Liver (tissue), 7 donors: ENCODE measurements at regions not wholly inside any gene's neighbourhood (a gene's known extent, or its start where the extent isn't known, plus 50 kb on each side); places are given as distances from the start of the nearest gene placed in this dataset.

Experiments
- DNase-seq: peaks from one replicate; pipeline ENCODE4 v3.0.0-alpha.2; 2017; ENCODE audit warnings: low spot score
- H3K27ac ChIP-seq, 2 donors: one replicate each; pipeline ENCODE4 v1.7.0; 2013; ENCODE audit warnings: inconsistent platforms in 2 of 2, low read length in 2 of 2, control low read depth in 1 of 2, low read depth in 1 of 2, mild to moderate bottlenecking in 1 of 2
- H3K27me3 ChIP-seq, 4 donors: one replicate each; pipeline versions ENCODE4 v1.6.1 to v1.7.0; 2013; ENCODE audit warnings: low read length in 3 of 4, inconsistent platforms in 1 of 4, mild to moderate bottlenecking in 1 of 4, moderate library complexity in 1 of 4; ENCODE audit not compliant: control insufficient read depth in 4 of 4, insufficient read depth in 4 of 4
- H3K36me3 ChIP-seq, 4 donors: one replicate each; pipeline versions ENCODE4 v1.6.1 to v1.7.0; 2013; ENCODE audit warnings: low read length in 3 of 4, mild to moderate bottlenecking in 3 of 4, low read depth in 1 of 4, moderate library complexity in 1 of 4; ENCODE audit not compliant: control insufficient read depth in 4 of 4, insufficient read depth in 3 of 4
- H3K4me1 ChIP-seq, 4 donors: one replicate each; pipeline versions ENCODE4 v1.6.1 to v1.7.0; 2013; ENCODE audit warnings: low read length in 3 of 4, mild to moderate bottlenecking in 3 of 4, moderate library complexity in 1 of 4; ENCODE audit not compliant: control insufficient read depth in 4 of 4, insufficient read depth in 4 of 4
- H3K4me3 ChIP-seq, 3 donors: one replicate each; pipeline versions ENCODE4 v1.6.1 to v1.7.0; 2013; ENCODE audit warnings: low read length in 3 of 3, control low read depth in 1 of 3, low read depth in 1 of 3, mild to moderate bottlenecking in 1 of 3
- H3K9ac ChIP-seq, 2 donors: one replicate each; pipeline ENCODE4 v1.7.0; 2013; ENCODE audit warnings: low read length in 2 of 2, mild to moderate bottlenecking in 2 of 2, moderate library complexity in 2 of 2, control low read depth in 1 of 2, low read depth in 1 of 2
- H3K9me3 ChIP-seq, 4 donors: one replicate each; pipeline versions ENCODE4 v1.6.1 to v1.7.0; 2013; ENCODE audit warnings: low read length in 3 of 4; ENCODE audit not compliant: control insufficient read depth in 4 of 4
- ATF3 ChIP-seq: IDR thresholded peaks from 2 replicates; pipeline ENCODE4 v1.6.1; 2016; ENCODE audit warnings: antibody characterized with exemption
- EGR1 ChIP-seq, 2 donors: IDR thresholded peaks; 2 replicates each; pipeline ENCODE4 v1.6.1; 2016 to 2018; ENCODE audit warnings: antibody characterized with exemption in 2 of 2, low read depth in 2 of 2
- FOXA1 ChIP-seq: IDR thresholded peaks from 2 replicates; pipeline ENCODE4 v1.6.1; 2016; ENCODE audit warnings: antibody characterized with exemption
- FOXA2 ChIP-seq: IDR thresholded peaks from 2 replicates; pipeline ENCODE4 v1.6.1; 2016; ENCODE audit warnings: antibody characterized with exemption
- GABPA ChIP-seq, 2 donors: IDR thresholded peaks in 1 of 2; conservative IDR thresholded peaks in 1 of 2; 2 replicates each; pipeline ENCODE4 v1.6.1; 2016; ENCODE audit warnings: antibody characterized with exemption in 2 of 2, mild to moderate bottlenecking in 1 of 2, moderate library complexity in 1 of 2
- HNF4A ChIP-seq, 2 donors: conservative IDR thresholded peaks; 2 replicates each; pipeline ENCODE4 v1.6.1; 2016; ENCODE audit warnings: antibody characterized with exemption in 2 of 2, mild to moderate bottlenecking in 2 of 2
- HNF4G ChIP-seq: IDR thresholded peaks from 2 replicates; pipeline ENCODE4 v1.6.1; 2016; ENCODE audit warnings: antibody characterized with exemption
- MAX ChIP-seq: IDR thresholded peaks from 2 replicates; pipeline ENCODE4 v1.6.1; 2016; ENCODE audit warnings: antibody characterized with exemption
- NR2F2 ChIP-seq: IDR thresholded peaks from 2 replicates; pipeline ENCODE4 v1.6.1; 2016; ENCODE audit warnings: antibody characterized with exemption
- RAD21 ChIP-seq, 2 donors: IDR thresholded peaks; 2 replicates each; pipeline ENCODE4 v1.6.1; 2016; ENCODE audit warnings: antibody characterized with exemption in 2 of 2, mild to moderate bottlenecking in 2 of 2
- RXRA ChIP-seq, 2 donors: IDR thresholded peaks; 2 replicates each; pipeline ENCODE4 v1.6.1; 2017 to 2018; ENCODE audit warnings: antibody characterized with exemption in 2 of 2, mild to moderate bottlenecking in 1 of 2
- SP1 ChIP-seq: IDR thresholded peaks from 2 replicates; pipeline ENCODE4 v1.6.1; 2018; ENCODE audit warnings: antibody characterized with exemption, mild to moderate bottlenecking
- TAF1 ChIP-seq: conservative IDR thresholded peaks from 2 replicates; pipeline ENCODE4 v1.6.1; 2016; ENCODE audit warnings: antibody characterized with exemption, mild to moderate bottlenecking
- YY1 ChIP-seq: IDR thresholded peaks from 2 replicates; pipeline ENCODE4 v1.6.1; 2016; ENCODE audit warnings: antibody characterized with exemption, mild to moderate bottlenecking
- WGBS: extraction: QIAGEN DNeasy Blood & Tissue Kit; methylation state at CpG from one replicate; pipeline ENCODE4 v1.1.7; 2013; 5-methylcytosine and 5-hydroxymethylcytosine counted together
- TF ChIP-seq, protein P1 (sequence below): IDR thresholded peaks from 2 replicates; pipeline ENCODE4 v1.6.1; 2016; ENCODE audit warnings: antibody characterized with exemption, mild to moderate bottlenecking
- TF ChIP-seq, protein P2 (sequence below): IDR thresholded peaks from 2 replicates; pipeline ENCODE4 v1.6.1; 2016; ENCODE audit warnings: antibody characterized with exemption
- donor health status: healthy.
- donor health status: healthy.
- donor health status: healthy.
- donor health status: healthy.

- H3K27ac ChIP-seq = no peak overlapping the region
- TF ChIP-seq HNF4A (conservative IDR thresholded peaks at IDR 0.05) (peak in 1 of 2 donors; percentile 29), RAD21 (IDR thresholded peaks at IDR 0.05) (no peak), GABPA (IDR thresholded peaks at IDR 0.05 in 1 of 2, conservative IDR thresholded peaks at IDR 0.05 in 1 of 2) (no peak), FOXA1 (no peak), HNF4G (no peak), NR2F2 (no peak), TAF1 (no peak)
- TF ChIP-seq, protein P1, sequence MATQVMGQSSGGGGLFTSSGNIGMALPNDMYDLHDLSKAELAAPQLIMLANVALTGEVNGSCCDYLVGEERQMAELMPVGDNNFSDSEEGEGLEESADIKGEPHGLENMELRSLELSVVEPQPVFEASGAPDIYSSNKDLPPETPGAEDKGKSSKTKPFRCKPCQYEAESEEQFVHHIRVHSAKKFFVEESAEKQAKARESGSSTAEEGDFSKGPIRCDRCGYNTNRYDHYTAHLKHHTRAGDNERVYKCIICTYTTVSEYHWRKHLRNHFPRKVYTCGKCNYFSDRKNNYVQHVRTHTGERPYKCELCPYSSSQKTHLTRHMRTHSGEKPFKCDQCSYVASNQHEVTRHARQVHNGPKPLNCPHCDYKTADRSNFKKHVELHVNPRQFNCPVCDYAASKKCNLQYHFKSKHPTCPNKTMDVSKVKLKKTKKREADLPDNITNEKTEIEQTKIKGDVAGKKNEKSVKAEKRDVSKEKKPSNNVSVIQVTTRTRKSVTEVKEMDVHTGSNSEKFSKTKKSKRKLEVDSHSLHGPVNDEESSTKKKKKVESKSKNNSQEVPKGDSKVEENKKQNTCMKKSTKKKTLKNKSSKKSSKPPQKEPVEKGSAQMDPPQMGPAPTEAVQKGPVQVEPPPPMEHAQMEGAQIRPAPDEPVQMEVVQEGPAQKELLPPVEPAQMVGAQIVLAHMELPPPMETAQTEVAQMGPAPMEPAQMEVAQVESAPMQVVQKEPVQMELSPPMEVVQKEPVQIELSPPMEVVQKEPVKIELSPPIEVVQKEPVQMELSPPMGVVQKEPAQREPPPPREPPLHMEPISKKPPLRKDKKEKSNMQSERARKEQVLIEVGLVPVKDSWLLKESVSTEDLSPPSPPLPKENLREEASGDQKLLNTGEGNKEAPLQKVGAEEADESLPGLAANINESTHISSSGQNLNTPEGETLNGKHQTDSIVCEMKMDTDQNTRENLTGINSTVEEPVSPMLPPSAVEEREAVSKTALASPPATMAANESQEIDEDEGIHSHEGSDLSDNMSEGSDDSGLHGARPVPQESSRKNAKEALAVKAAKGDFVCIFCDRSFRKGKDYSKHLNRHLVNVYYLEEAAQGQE = no peak
- no peak for DNase-seq
- H3K4me1 ChIP-seq = no peaks in the 10 kb centered on the region
- H3K9me3 ChIP-seq = peaks cover 0 to 10% (median 3%) of the 10 kb centered on the region in 4 donors
- H3K36me3 ChIP-seq = no peaks in the 10 kb centered on the region
- H3K4me3 ChIP-seq = no peak overlapping the region
- H3K9ac ChIP-seq = no peak overlapping the region
- H3K27me3 ChIP-seq = no peaks in the 10 kb centered on the region
Observed at GRCh38 chr21:27787046-27787445, 820.2 kb upstream of the ADAMTS5 start.

GRCh38 chr21:27779606-27780005 lies 812.7 kb upstream of the ADAMTS5 start:
- H3K27me3 ChIP-seq = no peaks in the 10 kb centered on the region
- H3K27ac ChIP-seq = no peak overlapping the region
- peaks cover 0 to 3% (median 0%) of the 10 kb centered on the region in 4 donors for H3K9me3 ChIP-seq
- no peaks in the 10 kb centered on the region for H3K36me3 ChIP-seq
- TF ChIP-seq ATF3 (no peak), YY1 (no peak), GABPA (IDR thresholded peaks at IDR 0.05 in 1 of 2, conservative IDR thresholded peaks at IDR 0.05 in 1 of 2) (no peak), FOXA1 (no peak), EGR1 (IDR thresholded peaks at IDR 0.05; ENCODE audit: low read depth in 2 of 2) (no peak), RAD21 (IDR thresholded peaks at IDR 0.05) (no peak), SP1 (no peak), MAX (no peak), HNF4A (conservative IDR thresholded peaks at IDR 0.05) (no peak), NR2F2 (no peak), RXRA (IDR thresholded peaks at IDR 0.05) (no peak), FOXA2 (no peak), TAF1 (no peak)
- TF ChIP-seq, protein P2, sequence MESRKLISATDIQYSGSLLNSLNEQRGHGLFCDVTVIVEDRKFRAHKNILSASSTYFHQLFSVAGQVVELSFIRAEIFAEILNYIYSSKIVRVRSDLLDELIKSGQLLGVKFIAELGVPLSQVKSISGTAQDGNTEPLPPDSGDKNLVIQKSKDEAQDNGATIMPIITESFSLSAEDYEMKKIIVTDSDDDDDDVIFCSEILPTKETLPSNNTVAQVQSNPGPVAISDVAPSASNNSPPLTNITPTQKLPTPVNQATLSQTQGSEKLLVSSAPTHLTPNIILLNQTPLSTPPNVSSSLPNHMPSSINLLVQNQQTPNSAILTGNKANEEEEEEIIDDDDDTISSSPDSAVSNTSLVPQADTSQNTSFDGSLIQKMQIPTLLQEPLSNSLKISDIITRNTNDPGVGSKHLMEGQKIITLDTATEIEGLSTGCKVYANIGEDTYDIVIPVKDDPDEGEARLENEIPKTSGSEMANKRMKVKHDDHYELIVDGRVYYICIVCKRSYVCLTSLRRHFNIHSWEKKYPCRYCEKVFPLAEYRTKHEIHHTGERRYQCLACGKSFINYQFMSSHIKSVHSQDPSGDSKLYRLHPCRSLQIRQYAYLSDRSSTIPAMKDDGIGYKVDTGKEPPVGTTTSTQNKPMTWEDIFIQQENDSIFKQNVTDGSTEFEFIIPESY = no peak
- TF ChIP-seq, protein P1 = no peak
- no peak overlapping the region for H3K9ac ChIP-seq
- H3K4me3 ChIP-seq = no peak overlapping the region
- WGBS = 65% methylated on average over 2 of the region's 2 CpGs
- no peaks in the 10 kb centered on the region for H3K4me1 ChIP-seq
- DNase-seq = no peak
